ENCODE measurements at regions not wholly inside any gene's neighbourhood (a gene's known extent, or its start where the extent isn't known, plus 50 kb on each side); places are given as distances from the start of the nearest gene placed in this dataset.

- DNase-seq (ENCODE audit: low read depth in 2 of 2), result no peak
These were observed 144.8 kb upstream of the KLF14 start for GRCh38 chr7:130878785-130879184.

- DNase-seq (ENCODE audit: low read depth in 2 of 2), result no peak
These were observed 145.2 kb upstream of the KLF14 start for GRCh38 chr7:130879191-130879590.

GRCh38 chr7:130880668-130881067, 146.7 kb upstream of the KLF14 start:
- DNase-seq (ENCODE audit: low read depth in 2 of 2), result no peak

- no peak for DNase-seq (ENCODE audit: low read depth in 2 of 2)
These were observed 147.2 kb upstream of the KLF14 start for GRCh38 chr7:130881091-130881798.

- no peak for DNase-seq (ENCODE audit: low read depth in 2 of 2)
These were observed 147.8 kb upstream of the KLF14 start for GRCh38 chr7:130881799-130882141.

- no peak for DNase-seq (ENCODE audit: low read depth in 2 of 2)
These were observed 148.4 kb upstream of the KLF14 start for GRCh38 chr7:130882396-130882795.

GRCh38 chr7:130883928-130884327, 149.9 kb upstream of the KLF14 start:
- DNase-seq (ENCODE audit: low read depth in 2 of 2), result no peak

GRCh38 chr7:130884437-130885417, 150.7 kb upstream of the KLF14 start:
- DNase-seq (ENCODE audit: low read depth in 2 of 2), result no peak

- no peak for DNase-seq (ENCODE audit: low read depth in 2 of 2)
These were observed 152.6 kb upstream of the KLF14 start for GRCh38 chr7:130886438-130887135.

- no peak for DNase-seq (ENCODE audit: low read depth in 2 of 2)
These were observed 153.4 kb upstream of the KLF14 start for GRCh38 chr7:130887182-130887956.

- no peak for DNase-seq (ENCODE audit: low read depth in 2 of 2)
These were observed 154.0 kb upstream of the KLF14 start for GRCh38 chr7:130887957-130888371.

GRCh38 chr7:130888468-130888867, 154.5 kb upstream of the KLF14 start:
- no peak for DNase-seq (ENCODE audit: low read depth in 2 of 2)

GRCh38 chr7:130890176-130891020, 156.4 kb upstream of the KLF14 start:
- DNase-seq (ENCODE audit: low read depth in 2 of 2), result no peak

GRCh38 chr7:130891254-130892094, 157.5 kb upstream of the KLF14 start:
- no peak for DNase-seq (ENCODE audit: low read depth in 2 of 2)

- no peak for DNase-seq (ENCODE audit: low read depth in 2 of 2)
These were observed 159.5 kb upstream of the KLF14 start for GRCh38 chr7:130893441-130893894.

- DNase-seq (ENCODE audit: low read depth in 2 of 2), result no peak
These were observed 160.3 kb upstream of the KLF14 start for GRCh38 chr7:130894146-130894908.

GRCh38 chr7:130894909-130895750, 161.1 kb upstream of the KLF14 start:
- DNase-seq (ENCODE audit: low read depth in 2 of 2), result no peak
